GM18517 (cell line): ENCODE measurements at regions not wholly inside any gene's neighbourhood (a gene's known extent, or its start where the extent isn't known, plus 50 kb on each side); places are given as distances from the start of the nearest gene placed in this dataset.

Source experiments
- ATAC-seq: cut with Tn5 transposase; IDR thresholded peaks from one replicate; pipeline ENCODE4 v1.9.1; 2021; ENCODE audit warnings: mild to moderate bottlenecking, moderate library complexity; ENCODE audit not compliant: unreplicated experiment

DNA sequence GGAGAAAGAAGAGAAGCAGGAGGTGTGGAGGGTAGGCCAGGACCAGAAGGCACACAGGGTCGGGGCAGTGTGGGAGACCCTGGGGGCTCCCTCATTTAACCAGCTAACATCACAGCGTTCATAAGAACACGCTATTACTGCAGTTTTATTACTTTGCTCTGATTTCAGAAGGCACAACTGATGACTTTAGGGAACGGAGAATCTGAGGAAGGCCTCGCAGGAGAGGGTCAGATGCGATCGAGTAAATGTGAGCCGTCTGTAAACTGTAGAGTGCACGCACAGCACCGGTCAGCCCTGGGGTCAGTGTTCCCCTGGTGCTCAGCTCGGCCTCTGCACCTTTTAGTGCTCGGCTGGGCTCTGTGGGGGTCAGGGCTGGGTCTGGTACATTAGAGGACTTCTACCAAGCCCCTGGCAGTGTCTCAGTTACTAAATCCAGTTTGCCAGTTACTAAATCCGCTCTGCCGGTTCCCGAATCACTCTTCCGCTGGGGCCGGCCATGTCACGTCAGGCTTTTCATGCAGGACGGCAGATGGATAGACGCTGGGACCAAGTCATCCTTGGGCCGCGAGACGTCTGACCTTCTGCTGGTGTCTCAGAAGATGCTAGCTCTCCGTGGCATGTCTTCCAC lies 325.9 kb downstream of the SEC14L1 start:
- no peak for ATAC-seq

DNA sequence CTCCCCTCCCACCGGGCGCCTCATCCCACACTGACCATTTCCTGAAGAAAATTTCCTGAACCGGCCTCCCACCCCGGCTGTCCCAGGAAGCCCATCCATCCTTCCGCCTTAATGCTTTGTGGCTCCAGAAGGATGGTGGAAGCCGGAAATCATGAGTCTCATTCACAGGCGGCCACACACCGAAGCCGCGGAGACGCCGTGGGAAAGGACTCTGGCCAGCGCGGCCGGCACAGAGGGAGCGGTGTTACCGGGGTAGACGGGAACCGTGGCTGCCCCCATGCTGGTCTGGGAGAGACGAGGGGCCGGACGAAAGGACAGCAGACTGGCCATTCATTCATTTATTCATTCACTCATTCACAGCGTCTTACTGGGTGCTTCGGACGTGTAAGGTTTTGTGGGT lies 326.8 kb downstream of the SEC14L1 start:
- ATAC-seq = no peak

DNA sequence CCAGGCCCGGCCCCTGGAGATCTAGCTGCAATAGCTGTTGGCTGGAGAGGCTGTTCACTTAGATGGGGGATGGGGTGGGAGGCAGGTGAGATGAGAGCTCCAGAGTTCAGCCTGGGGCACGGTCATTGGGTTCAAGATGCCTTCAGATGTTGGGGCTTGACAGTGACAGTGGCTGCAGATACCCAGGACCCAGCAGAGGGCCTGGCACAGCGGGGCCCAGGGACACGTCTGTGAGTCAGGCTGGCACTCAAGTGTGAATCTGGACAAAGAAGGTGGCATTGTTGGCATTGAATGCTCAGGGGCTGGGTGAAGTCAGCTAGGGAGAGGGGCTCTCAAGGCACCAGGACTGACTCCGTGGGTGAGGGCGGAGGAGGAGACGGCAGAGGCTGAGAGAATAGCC lies 328.1 kb downstream of the SEC14L1 start:
- ATAC-seq = no peak

DNA sequence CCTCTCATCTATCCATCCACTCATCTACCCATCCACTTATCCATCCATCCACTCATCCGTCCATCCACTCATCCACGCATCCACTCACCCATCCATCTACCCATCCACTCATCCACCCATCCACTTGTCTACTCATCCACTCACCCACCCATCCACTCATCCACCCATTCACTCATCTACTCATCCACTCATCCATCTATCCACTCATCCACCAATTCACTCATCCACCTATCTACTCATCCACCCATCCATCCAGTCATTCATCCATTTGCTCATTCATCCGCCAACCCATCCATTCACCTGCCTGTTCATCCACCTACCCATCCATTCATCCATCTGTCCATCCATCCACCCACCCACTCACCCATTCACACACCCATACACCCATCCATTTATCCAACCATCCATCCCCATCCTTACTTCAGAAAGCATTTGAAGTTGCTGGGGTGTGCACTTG lies 329.6 kb downstream of the SEC14L1 start:
- ATAC-seq = no peak

DNA sequence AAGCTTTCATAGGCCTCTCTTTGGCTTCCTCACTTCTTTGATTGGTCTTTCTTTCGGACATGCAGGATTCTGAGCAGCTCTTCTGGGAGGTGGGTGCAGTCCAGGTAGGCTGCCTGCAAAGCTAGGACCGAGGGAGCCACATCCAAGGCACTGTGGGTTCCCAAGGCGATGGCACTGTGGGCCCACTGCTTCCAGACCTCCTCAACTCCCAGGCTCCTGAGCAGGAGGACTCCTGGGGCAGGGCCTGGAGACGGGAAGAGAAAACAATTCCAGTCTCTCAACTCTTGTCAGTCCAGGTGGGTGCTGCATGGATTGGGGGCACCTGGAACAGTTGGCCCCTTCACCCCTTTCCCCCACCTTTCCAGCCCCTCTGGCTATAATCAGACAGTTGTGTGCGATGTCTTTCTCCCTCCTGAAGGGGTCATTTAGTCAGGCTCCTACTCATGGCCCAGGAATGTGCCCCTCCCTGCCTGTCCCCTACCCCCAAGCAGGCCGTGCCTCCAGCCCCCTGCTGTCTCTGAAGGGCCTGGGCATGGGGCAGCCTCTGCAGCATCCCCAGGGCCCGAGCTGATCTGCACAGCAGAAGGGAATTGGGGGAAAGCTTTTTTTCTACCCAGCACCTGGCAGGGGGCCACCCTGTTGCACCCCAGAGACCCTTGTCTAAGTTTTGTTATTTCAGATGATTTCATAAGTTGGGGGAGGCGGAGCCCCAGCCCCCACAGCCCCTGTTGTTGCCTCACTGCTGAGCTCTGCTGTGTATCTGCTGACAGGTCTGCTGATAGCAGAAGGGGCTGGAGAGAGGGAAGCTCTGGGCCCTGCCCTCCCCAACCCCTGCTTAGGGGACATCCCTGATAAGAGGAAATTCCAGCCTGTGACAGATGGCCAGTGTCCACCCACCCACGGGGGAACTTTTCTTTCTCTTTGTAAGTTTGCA lies 330.3 kb downstream of the SEC14L1 start:
- no peak for ATAC-seq

GRCh38 chr17:77471984-77472461 lies 331.3 kb downstream of the SEC14L1 start:
- ATAC-seq = no peak

GRCh38 chr17:77472468-77473310 lies 331.9 kb downstream of the SEC14L1 start:
- no peak for ATAC-seq

DNA sequence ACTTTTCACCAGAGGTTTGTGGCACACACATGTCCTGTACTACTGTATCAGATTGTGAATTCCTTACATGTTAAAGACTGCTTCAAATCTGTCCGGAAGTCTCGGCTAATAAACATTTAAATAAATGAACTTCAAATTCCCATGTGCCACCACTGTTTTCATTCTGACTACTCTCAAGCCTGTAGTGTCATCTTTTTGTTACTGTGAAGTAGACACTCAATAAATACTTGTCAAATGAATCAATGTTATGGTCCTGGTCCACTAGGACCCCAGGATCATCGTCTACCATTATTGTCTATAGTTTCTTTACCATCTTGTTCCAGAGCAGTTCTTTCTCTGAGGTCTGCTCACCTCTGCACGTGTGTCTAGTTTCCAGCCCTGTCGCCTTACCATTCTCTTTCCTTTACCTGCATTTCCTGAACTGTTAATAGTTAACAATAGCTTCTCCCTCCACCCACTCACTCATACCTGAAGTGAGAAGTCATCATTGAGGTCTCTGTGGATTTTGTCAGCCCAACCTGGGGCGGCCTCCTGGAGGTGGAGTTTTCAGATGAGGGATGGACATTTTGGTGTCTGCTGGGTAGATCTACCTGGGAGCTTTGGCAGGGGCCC lies 333.0 kb downstream of the SEC14L1 start:
- no peak for ATAC-seq

- ATAC-seq = no peak
Measured at GRCh38 chr17:77474292-77474988, 333.7 kb downstream of the SEC14L1 start.

DNA sequence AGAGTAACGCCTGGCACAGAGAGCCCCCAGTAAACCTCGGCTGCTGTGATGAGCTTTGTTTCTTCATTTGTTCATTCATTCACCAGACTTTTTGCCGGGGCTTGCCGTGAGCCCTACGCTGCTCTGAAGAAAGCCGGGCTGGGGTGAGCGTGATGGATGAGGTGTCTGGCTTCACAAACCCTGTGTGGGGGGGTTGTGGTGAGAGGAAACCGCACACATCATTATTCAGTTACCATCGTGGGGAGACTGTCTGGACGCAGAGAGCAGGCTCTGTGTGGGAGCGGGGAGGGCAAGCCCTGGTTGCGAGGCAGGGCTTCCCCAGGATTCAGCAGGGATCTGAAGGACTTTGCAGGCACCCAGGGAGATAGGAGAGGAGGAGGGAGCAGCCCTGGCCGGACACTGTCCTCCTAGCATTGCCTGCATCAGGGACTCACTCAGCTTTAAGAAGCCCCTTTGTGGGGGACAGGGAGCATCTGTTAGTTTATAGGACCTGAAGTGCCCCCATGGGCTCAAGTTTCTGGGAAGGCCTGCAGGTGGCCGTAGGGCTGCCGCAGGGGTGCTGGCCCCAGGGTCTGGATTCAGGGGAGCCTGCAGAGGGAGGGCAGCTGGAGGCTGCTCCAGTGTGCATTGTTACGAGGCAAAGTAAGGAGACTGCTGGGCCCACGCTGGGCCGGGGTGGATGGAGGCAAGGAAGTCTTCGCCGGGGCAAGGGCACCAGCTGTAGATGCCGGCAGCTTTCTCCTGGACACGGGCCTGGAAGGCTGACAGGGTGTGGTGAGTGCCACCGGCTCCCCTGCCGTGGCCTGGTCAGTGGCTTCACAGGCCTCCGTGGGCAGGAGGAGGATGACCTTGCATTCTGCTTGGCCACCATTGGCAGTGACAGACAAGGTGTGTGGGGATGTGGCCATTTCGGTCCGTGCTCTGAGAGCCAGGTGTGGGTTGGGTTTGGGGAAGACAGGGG lies 334.5 kb downstream of the SEC14L1 start:
- no peak for ATAC-seq

GRCh38 chr17:77476006-77476405 lies 335.2 kb downstream of the SEC14L1 start:
- ATAC-seq = no peak

- ATAC-seq = no peak
Measured at GRCh38 chr17:77476498-77476897, 335.7 kb downstream of the SEC14L1 start.

DNA sequence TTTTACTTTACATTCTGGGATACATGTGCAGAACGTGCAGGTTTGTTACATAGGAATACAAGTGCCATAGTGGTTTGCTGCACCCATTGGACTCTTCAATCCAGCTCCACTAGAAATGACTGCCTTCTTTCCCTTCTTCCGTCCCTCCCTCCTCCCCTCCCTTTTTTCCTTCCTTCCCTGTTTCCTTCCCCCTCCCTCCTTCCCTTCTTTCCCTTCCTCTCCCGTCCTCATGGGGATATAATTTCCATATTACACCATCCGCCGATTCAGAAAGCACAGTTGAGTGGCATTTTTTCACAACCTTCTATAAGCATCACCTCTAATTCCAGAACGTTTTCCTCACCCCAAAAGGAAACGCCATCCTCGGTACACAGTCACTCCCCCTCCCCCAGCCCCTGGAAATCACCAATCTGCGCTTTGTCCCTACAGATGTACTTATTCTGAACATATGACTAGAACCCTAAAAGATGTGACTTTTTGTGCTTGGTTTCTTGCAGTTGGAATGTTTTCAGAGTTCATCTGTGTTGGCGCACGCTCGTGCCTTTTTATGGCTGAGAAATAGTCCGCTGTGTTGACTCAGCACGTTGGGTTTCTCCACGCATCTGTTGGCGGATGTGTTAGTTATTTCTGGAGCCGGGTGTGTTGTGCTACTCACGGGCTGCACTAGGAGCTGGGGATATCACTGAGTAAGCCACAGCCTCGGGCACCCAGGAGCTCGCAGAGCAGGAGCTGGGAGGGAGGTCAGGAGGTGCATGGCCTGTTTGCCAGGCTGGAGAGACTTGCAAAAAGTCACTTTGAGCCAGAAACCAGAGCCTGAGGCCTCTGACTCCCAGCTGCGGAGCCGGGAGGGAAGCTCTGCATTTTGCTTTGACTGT lies 336.4 kb downstream of the SEC14L1 start:
- no peak for ATAC-seq

GRCh38 chr17:77478281-77478680 lies 337.5 kb downstream of the SEC14L1 start:
- no peak for ATAC-seq

- no peak for ATAC-seq
Measured at GRCh38 chr17:77478899-77479298, 338.1 kb downstream of the SEC14L1 start.

DNA sequence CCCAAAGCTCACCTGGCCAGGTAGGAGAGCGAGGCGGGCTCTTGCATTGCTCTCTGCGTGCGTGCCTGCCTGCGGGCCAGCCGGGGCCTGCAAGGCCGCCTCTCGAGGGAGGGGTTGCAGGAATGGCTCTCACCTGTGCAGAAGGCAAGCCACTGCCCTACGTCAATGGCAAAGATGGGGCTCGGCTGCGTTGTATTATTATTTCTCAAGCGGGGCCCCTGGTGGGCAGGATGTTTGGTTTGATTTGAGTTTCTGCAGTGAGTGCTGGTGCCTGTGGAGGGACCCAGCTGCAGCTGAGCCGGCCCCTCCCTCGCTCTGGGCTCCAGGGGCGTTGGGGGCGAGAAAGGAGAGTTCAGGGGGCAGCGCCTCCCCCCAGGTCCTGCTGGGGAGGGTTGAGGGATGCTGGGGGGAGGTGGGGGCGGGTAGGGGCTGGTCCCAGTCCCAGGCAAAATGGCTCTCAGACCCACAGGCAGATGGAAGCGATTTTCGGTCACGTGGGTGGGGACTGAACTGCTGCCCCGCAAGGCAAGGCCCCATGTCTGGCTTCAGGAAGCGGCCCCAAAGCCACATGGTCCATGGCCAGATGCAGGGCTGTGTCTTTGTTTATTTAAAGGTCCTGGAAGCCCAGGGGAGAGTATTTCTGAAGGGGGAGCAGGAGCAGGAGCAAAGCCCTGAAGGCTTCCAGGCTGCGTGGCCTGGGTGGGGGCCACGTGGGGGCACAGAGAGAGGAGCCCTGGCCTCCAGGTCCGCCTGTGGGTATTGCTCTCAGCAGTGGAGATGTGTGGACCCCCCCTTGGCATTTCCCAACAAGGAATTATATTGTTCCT lies 338.8 kb downstream of the SEC14L1 start:
- no peak for ATAC-seq

GRCh38 chr17:77480199-77480508 lies 339.4 kb downstream of the SEC14L1 start:
- ATAC-seq = no peak
